Testis (tissue), 2 donors: ENCODE measurements at regions not wholly inside any gene's neighbourhood (a gene's known extent, or its start where the extent isn't known, plus 50 kb on each side); places are given as distances from the start of the nearest gene placed in this dataset.

Experiments used
- DNase-seq: peaks from one replicate; pipeline ENCODE4 v3.0.0-alpha.2; 2019
- H3K27ac ChIP-seq, 2 donors: fragments of 200-600 bp; sonication (generic); one replicate each; pipeline ENCODE4 v1.5.1; 2019
- H3K27me3 ChIP-seq: fragments of 200-600 bp; sonication (generic); one replicate; pipeline ENCODE4 v1.5.1; 2019
- H3K36me3 ChIP-seq: fragments of 200-600 bp; sonication (generic); one replicate; pipeline ENCODE4 v1.5.1; 2017; ENCODE audit warnings: low read depth; ENCODE audit errors: missing control alignments
- H3K4me1 ChIP-seq: fragments of 200-600 bp; sonication (generic); one replicate; pipeline ENCODE4 v1.5.1; 2019
- H3K4me3 ChIP-seq, 2 donors: fragments of 200-600 bp; sonication (generic); one replicate each; pipeline ENCODE4 v1.5.1; 2017 to 2019
- H3K9me3 ChIP-seq: fragments of 200-600 bp; sonication (generic); one replicate; pipeline ENCODE4 v1.5.1; 2017
- POLR2A ChIP-seq: fragments of 450-650 bp; IDR thresholded peaks from one replicate; pipeline ENCODE4 v1.6.1; 2017; ENCODE audit warnings: antibody characterized with exemption, mild to moderate bottlenecking, moderate library complexity
- whole genome bisulfite sequencing, 2 donors: methylation state at CpG; one replicate each; pipeline ENCODE4 v1.1.5; 2018; 5-methylcytosine and 5-hydroxymethylcytosine counted together
- intact Hi-C: fragments of 100-400 bp; cut with DNase I; formaldehyde crosslinking; loops from one replicate; pipeline ENCODE4 v1.15.1; 2023; ENCODE audit warnings: low total_unique reads
- TF ChIP-seq, protein P1 (sequence below), 3 experiments: fragments of 450-650 bp in 2 of 3; fragments of 200-600 bp in 1 of 3; sonication (generic) in 1 of 3; IDR thresholded peaks; one replicate each; pipeline ENCODE4 v1.5.1; 2016 to 2019; ENCODE audit warnings: antibody characterized with exemption in 3 of 3, mild to moderate bottlenecking in 2 of 3, moderate library complexity in 1 of 3

DNA sequence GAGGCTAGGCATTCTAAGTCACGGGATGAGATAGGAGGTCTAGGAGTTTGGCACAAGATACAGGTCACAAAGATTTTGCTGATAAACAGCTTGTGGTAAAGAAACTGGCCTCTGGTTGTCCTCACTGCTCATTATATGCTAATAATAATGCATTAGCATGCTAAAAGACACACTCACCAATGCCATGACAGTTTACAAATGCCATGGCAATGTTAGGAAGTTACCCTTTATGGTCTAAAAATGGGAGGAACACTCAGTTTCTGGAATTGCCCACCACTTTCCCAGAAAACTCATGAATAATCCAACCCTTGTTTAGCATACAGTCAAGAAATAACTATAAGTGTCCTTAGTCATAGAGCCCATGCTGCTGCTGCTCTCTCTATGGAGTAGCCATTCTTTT lies 286.9 kb downstream of the ZNF674 start:
- TF ChIP-seq, protein P1, sequence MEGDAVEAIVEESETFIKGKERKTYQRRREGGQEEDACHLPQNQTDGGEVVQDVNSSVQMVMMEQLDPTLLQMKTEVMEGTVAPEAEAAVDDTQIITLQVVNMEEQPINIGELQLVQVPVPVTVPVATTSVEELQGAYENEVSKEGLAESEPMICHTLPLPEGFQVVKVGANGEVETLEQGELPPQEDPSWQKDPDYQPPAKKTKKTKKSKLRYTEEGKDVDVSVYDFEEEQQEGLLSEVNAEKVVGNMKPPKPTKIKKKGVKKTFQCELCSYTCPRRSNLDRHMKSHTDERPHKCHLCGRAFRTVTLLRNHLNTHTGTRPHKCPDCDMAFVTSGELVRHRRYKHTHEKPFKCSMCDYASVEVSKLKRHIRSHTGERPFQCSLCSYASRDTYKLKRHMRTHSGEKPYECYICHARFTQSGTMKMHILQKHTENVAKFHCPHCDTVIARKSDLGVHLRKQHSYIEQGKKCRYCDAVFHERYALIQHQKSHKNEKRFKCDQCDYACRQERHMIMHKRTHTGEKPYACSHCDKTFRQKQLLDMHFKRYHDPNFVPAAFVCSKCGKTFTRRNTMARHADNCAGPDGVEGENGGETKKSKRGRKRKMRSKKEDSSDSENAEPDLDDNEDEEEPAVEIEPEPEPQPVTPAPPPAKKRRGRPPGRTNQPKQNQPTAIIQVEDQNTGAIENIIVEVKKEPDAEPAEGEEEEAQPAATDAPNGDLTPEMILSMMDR (IDR thresholded peaks at IDR 0.05): no peak
- TF ChIP-seq POLR2A: no peak
- Histone ChIP-seq H3K4me1 (no peaks in the 10 kb centered on the region), H3K27me3 (no peaks in the 10 kb centered on the region), H3K4me3 (no peak overlapping the region), H3K27ac (no peak overlapping the region), H3K36me3 (no peaks in the 10 kb centered on the region), H3K9me3 (no peaks in the 10 kb centered on the region)
- 59 to 67% methylated on average over 1 of the region's 1 CpG for WGBS, 2 donors
- no peak for DNase-seq
- intact Hi-C loops: no loop called here

DNA sequence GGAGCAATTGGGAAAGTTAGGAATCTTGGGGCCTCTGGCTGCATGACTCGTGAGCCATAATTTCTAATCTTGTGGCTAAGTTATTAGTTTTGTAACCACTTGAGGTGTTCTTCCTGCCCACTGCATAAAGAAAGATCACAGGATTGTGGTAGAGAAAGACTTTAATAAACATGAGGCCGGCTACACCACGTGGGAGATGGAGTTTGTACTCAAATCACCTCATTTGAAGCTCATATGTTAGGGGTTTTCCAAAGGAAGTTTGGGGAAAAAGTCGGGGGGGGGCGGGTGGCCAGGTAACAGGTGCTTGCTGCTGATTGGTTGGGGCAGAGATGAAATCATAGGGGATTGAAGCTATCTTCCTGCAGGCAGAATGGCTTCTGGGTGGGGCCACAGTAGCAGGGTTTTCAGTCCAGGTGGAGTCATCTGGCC lies 287.8 kb downstream of the ZNF674 start:
- intact Hi-C loops: no loop called here

DNA sequence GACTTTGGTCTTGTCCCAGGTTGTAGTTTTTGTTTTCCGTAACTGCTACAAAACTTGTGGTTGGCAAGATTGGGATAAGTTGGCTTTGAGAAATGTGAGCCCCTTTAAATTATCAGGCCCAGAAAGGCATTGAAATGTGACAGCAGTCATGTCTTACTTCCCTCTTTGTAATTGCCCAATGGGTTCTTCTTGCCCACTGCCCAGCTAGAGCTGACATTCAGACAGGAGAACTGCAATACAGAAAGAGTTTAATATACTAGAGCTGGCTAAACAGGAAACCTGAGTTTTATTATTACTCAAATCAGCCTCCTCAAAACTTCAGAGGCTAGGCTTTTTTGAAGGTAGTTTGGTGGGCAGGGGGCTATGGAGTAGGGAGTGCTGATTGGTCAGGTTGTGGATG lies 288.3 kb downstream of the ZNF674 start:
- Histone ChIP-seq H3K27ac (no peak overlapping the region), H3K4me3 (no peak overlapping the region), H3K9me3 (no peaks in the 10 kb centered on the region), H3K36me3 (no peaks in the 10 kb centered on the region), H3K4me1 (no peaks in the 10 kb centered on the region), H3K27me3 (no peaks in the 10 kb centered on the region)
- WGBS, 2 donors: 94 to 100% methylated on average over 1 of the region's 1 CpG
- intact Hi-C loops: no loop called here
- TF ChIP-seq, protein P1 (IDR thresholded peaks at IDR 0.05): no peak
- no peak for TF ChIP-seq POLR2A
- no peak for DNase-seq

More for the DNA sequence above, 287.8 kb downstream of the ZNF674 start:
- no peaks in the 10 kb centered on the region for H3K4me1 ChIP-seq
- WGBS, 2 donors: 83 to 85% methylated on average over 3 to 4 of the region's 5 CpGs
- H3K4me3 ChIP-seq: no peak overlapping the region
- TF ChIP-seq, protein P1 (IDR thresholded peaks at IDR 0.05): no peak
- TF ChIP-seq POLR2A: no peak
- H3K27me3 ChIP-seq: no peaks in the 10 kb centered on the region
- H3K36me3 ChIP-seq: no peaks in the 10 kb centered on the region
- no peak overlapping the region for H3K27ac ChIP-seq
- no peaks in the 10 kb centered on the region for H3K9me3 ChIP-seq
- DNase-seq: no peak

DNA sequence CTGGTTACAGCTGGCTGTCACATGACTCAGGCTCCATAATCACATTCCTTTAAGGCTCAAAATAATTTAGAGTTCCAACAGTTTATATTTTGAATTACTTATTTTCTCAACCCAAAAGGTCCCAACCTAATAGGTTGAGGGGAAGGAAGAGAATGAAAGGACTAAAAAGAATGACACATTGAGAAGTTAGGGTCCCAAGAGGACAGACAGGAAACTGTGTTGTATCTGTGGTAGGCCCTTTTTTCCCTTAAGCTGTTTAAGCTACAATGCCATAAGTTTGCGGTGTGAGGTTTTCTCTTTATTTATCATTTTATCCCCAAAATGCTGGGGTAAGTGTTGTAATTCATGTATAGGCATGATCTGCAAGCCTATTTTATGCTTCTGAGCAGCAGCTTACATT lies 290.2 kb downstream of the ZNF674 start:
- Histone ChIP-seq H3K36me3 (no peaks in the 10 kb centered on the region), H3K9me3 (no peaks in the 10 kb centered on the region), H3K4me1 (no peaks in the 10 kb centered on the region), H3K27ac (no peak overlapping the region), H3K4me3 (no peak overlapping the region), H3K27me3 (no peaks in the 10 kb centered on the region)
- DNase-seq: no peak
- TF ChIP-seq POLR2A: no peak
- TF ChIP-seq, protein P1 (IDR thresholded peaks at IDR 0.05): no peak
- intact Hi-C loops: no loop called here
- WGBS, 2 donors: 81 to 82% methylated on average over 1 of the region's 1 CpG

DNA sequence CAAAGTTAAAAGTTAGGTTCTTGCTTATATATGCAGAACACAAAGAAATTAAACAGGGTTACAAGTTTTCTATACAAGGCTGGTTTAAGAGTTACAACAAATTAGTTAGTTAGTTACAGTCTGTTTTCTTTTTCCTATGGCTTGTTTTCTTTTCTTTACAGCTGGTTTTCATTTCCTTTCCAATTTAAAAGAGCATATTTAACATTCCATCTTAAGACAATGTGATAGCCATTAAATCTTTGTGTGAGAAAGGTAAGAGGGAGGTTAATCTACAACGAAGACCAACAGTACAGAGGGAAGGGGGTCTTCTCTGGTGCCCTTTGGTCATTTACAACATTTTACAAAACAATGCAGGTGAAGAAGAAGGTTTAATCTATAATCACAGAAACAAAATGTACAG lies 290.6 kb downstream of the ZNF674 start:
- Histone ChIP-seq H3K4me3 (no peak overlapping the region), H3K9me3 (no peaks in the 10 kb centered on the region), H3K27ac (no peak overlapping the region), H3K4me1 (no peaks in the 10 kb centered on the region), H3K27me3 (no peaks in the 10 kb centered on the region), H3K36me3 (no peaks in the 10 kb centered on the region)
- intact Hi-C loops: no loop called here
- TF ChIP-seq, protein P1 (IDR thresholded peaks at IDR 0.05): no peak
- no peak for TF ChIP-seq POLR2A
- no peak for DNase-seq
- 14 to 30% methylated on average over 1 of the region's 1 CpG for WGBS, 2 donors
